ENCODE measurements at regions not wholly inside any gene's neighbourhood (a gene's known extent, or its start where the extent isn't known, plus 50 kb on each side); places are given as distances from the start of the nearest gene placed in this dataset.

DNA sequence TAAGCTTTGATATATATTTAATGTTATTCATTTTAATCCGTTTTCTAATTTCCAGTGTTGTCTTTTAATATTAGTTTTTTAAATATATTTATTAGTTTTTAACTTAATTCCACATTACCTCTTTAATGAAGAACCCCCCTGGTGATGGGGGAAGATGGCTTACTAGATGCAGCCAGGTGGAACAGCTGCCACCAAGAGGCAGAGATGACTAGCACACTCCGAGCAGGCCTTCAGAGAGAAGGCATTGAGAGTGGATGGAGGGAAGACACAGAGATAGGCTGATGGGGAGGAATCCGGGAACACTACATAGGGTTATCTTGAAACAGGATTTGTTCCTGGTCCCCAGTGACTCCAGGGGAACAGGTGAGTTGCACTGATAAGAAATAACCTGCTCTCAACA is 771.6 kb downstream of the LRFN5 start:
- in situ Hi-C loops (cut with HindIII; ENCODE audit: low sequenced_read_pairs): no loop called here
- DNase-seq (ENCODE audit: low spot score): no peak

DNA sequence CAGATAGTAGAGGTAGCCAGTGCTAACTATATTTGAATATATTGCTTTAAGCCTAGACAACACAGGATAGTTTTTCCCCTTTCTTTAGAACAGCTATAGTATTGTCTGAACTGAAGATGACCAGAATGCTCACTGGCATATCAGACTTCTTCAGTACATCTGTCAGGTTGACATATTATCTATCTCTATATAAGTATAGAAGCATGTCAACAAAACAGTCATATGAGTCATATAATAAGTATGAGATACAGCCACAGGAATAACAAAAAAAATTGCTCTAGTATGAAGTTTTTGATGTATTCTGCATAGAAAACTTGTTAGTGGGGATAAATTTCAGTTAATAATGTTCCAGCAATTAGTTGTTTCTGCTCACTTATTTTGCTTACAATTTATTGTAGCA is 767.7 kb downstream of the LRFN5 start:
- in situ Hi-C loops (cut with HindIII; ENCODE audit: low sequenced_read_pairs): no loop called here
- no peak for DNase-seq (ENCODE audit: low spot score)

DNA sequence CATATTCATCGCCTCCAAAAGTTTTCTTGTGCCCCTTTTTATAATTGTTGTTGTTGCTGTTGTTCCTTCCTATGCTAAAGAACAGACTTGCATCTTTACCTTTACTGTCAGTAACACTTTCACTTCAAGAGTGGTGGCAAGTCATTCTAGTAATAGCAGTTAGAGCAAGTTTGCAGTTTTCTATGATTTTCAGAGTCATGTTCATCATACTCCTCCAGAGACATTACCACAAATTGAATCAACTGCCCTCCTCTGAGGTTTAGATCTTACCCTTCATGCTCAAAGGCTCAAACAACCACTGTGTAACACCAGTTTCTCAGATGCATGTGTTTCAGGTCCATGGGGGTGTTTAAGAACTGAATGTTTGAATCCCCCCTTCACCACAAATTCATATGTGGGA is 763.4 kb downstream of the LRFN5 start:
- in situ Hi-C loops (cut with HindIII; ENCODE audit: low sequenced_read_pairs): no loop called here
- DNase-seq (ENCODE audit: low spot score): no peak

DNA sequence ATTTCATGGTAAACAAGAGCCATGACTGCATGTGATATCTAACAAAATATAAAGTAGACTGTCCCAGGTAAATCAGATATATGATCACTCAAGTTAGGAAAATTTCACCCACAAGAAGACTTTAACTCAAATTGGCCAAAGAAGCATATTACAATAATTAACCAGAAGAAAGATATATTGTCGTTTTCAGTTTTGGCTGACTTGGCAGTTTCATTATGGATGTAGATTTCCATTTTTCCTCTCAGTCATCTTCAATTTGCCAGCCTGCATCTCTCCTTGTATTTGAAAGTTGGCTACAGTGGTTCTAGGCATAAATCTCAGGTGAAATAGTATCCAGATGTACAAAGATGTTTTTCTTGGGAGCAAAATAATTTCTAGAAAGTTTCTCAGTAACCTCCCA is 761.6 kb downstream of the LRFN5 start:
- no peak for DNase-seq (ENCODE audit: low spot score)
- in situ Hi-C loops (cut with HindIII; ENCODE audit: low sequenced_read_pairs): no loop called here

DNA sequence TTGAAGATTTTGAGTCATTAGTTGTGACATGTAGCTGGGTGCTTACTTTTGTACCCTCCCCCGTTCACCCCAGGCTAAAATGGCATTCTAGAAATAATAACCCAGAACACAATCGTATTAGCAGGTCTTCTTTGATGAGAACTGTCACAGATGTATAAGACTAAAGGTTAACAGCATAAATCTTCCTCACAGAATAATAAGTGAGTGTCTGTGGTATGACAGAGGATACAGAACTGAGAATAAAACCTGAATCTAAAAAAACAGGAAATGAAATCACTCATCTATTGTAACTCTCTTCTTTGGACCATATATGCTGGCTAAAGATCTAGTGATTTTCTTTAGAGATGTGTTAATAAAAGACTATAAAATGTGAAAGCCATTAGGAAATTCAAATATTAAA is 746.6 kb downstream of the LRFN5 start:
- no peak for DNase-seq (ENCODE audit: low spot score)
- in situ Hi-C loops (cut with HindIII; ENCODE audit: low sequenced_read_pairs): no loop called here

DNA sequence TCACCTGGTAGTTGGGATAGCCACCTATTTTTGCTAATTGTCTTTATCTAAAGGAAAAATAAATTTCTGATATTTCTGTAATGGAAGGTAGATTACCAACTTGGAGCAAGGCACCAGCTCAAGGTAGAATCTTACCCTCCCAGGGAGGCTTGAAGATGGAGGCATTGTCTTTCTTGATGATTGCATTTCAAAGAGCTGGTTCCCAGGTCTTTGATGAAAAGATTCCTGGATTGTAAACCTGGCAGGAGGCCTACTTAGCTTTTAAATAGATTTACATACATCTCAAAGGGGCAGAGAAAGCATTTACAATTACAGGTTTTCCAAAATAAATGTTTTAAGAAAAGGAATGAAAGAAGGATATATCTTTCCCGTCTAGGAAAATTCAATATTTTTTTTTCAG is 729.2 kb downstream of the LRFN5 start:
- in situ Hi-C loops (cut with HindIII; ENCODE audit: low sequenced_read_pairs): no loop called here
- no peak for DNase-seq (ENCODE audit: low spot score)

DNA sequence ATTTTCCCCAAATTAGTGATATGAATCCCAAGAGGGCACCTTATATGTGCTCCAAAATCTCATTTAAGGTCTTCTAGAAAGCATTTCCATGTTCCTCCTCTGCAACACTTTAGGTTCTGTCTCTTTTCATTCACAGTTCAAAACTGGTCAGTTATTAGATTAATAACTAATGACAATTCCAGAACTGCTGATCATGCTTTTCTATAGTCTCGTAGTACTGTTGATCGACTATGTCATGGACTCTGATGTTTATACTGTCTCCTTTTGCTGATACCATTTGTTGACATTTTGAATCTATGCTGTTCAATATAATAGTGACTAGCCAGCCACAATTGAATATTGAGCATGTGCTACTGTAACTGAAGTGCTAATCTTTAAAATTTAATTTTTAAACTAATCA is 728.3 kb downstream of the LRFN5 start:
- in situ Hi-C loops (cut with HindIII; ENCODE audit: low sequenced_read_pairs): no loop called here
- no peak for DNase-seq (ENCODE audit: low spot score)

DNA sequence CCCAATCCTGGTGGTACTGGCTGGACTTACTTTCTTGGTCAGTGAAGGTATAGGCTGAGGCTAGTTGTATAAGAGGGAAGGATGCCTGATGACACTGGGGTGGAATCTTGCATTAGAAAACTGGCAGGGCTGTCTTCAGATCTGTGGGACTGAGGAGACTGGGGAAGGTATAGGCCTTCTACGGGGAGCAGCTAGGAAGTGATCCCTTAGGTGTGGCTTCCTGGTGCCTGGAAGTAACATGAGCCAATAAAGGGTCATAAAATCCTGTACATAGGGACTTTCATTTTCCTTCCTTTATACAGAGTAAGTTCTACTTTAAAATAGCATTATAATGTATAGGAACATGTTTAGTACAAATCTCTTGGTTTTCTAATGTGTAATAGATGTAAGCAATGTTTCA is 716.8 kb downstream of the LRFN5 start:
- DNase-seq (ENCODE audit: low spot score): no peak
- in situ Hi-C loops (cut with HindIII; ENCODE audit: low sequenced_read_pairs): no loop called here

DNA sequence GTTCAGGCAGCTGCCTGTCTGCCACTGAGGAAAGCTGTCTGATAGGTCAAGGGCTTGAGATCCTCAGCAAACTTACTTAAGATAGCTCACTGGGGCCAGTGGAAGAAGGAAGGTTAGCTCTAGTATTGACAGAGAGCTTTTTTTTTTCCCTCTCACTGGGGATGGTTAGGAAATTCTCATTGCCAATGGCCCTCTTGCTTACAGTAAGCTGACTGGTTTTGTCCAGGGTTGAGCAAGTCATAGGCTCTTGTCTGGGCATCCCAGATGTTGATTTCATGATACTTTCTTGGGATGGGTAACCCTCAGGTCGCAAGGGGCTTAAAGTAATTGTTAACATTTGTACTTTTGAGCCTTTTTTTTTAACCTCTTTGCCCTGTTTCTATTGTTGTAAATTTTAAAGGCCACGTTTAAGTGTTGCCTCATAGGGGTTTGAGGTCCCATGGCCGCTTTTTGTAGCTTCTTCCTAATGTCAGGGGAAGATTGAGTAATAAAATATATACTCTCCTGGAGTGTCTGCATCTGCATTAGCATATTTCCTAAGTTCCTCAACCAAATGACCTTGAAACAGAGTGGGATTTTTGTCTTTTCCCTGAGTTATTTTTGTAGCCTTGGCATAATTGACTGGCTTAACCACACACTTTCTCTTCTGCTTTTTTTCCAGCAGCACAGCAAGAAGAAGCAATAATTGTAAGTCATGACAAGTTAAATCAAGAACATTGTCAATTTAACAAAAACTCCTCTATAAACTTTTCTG is 716.0 kb downstream of the LRFN5 start:
- no peak for DNase-seq (ENCODE audit: low spot score)
- in situ Hi-C loops (cut with HindIII; ENCODE audit: low sequenced_read_pairs): no loop called here

DNA sequence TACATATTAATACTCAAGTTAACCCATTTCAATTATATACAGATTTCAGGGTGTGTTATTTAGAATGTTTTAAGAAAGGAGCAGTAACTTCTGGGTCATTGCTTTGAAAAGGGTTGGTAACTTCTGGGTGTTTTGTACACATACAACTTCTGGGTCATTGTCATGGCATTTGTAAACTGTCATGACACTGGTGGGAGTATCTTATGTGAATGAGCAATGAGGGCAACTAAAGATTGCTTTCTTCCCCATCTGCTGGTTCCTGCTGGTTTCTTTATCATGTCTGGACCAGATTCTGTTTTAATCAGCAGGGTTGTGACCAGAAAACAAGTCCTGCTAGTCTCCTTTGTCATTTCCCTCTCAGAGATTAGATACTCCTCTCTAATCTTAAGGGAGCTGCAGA is 713.3 kb downstream of the LRFN5 start:
- in situ Hi-C loops (cut with HindIII; ENCODE audit: low sequenced_read_pairs): no loop called here

DNA sequence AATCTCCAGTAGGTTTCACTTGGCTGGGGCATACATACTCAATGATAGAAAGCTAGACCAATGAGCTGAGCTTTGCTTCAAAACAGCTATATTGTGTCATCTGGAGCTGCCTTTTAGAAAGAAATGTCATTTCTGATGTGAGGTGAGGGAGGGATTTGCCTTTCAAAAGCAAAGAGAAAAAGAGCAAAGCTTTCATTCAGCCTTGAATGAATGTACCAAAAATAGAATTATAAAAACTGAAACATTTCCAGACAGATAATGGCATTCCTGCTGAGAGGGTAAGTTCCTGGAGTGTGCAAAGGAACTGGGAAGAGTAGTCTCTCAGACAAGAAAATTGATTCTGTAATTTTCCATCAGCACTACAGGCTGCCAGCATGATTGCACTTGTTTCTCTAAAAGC is 710.0 kb downstream of the LRFN5 start:
- no peak for DNase-seq (ENCODE audit: low spot score)
- in situ Hi-C loops (cut with HindIII; ENCODE audit: low sequenced_read_pairs): no loop called here

More for the DNA sequence above, 713.3 kb downstream of the LRFN5 start:
- no peak for DNase-seq (ENCODE audit: low spot score)

DNA sequence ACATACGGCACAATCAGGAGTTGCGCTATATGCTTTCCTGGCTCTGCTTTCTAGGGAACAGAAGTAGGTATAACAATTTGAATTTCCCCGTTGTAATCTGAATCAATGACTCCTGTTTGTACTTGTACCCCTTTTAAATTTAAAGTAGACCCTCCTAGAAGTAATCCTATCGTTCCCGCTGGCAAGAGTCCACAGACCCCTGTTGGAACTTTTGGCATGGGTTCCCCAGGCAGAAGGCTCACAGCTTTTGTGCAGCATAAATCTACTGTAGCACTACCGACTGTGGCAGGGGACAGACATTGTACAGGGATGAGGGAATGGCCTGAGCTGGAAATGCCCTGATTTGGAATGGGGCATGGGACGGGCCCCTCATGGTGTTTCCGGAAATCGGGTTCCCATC is 705.2 kb downstream of the LRFN5 start:
- in situ Hi-C loops (cut with HindIII; ENCODE audit: low sequenced_read_pairs): no loop called here
- DNase-seq (ENCODE audit: low spot score): no peak

DNA sequence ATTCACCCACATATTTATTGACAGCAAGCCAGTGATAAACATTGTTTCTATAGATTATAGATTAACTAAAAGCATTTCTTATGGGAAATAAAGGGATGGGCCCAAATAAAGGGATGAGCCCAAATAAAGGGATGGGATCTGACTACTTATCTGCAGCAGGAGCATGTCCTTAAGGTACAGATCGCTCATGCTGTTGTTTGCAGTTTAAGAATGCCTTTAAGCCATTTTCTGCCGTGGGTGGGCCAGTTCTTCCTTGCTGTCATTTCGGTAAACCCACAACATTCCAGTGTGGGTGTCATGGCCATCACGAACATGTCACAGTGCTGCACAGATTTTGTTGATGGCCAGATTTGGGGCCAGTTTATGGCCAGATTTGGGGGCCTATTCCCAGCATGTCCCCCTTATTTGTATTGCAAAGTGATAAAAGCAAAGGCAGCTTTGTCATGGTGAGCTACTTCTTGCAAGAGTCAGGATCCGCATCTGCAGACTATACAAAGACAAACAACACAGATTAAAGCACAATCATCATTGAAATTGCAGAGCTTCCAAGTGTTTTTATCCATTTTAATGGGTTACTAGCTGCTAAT is 700.7 kb downstream of the LRFN5 start:
- in situ Hi-C loops (cut with HindIII; ENCODE audit: low sequenced_read_pairs): no loop called here
- no peak for DNase-seq (ENCODE audit: low spot score)

DNA sequence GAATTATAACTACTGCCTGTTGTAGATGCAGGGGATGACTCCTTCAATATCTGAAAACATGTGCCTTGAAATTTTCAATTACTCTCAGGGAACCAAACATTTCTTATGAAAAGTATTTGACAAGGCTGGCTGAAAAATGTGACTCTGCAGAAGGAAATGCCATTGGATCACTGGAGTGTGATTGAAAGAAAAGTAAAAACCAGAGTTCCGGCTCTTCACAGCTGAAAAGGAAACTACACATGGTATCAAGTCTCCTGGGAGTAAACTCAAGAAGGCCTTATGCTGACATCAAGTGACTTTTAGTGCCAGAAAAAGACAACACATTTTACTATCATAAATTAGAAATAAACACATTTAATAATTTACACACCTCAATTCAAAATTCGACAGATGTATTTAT is 693.0 kb downstream of the LRFN5 start:
- in situ Hi-C loops (cut with HindIII; ENCODE audit: low sequenced_read_pairs): no loop called here

DNA sequence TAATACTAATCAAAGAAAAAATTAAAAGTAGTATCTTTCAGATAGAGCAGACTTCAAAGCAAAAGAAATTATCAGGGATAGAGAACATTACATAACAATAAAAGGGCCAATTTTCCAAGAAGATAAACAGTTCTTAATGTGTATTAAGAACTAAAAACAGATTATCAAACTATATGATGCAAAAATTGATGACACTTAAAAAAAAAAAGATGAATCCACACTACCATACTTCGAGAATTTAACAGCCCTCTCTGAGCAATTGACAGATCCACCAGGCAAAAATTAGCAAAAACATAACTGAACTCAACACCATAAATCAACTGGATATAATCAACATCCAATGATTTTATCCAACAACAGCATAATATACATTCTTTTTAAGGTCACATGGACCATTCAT is 686.5 kb downstream of the LRFN5 start:
- in situ Hi-C loops (cut with HindIII; ENCODE audit: low sequenced_read_pairs): no loop called here

More for the DNA sequence above, 693.0 kb downstream of the LRFN5 start:
- DNase-seq (ENCODE audit: low spot score): no peak

DNA sequence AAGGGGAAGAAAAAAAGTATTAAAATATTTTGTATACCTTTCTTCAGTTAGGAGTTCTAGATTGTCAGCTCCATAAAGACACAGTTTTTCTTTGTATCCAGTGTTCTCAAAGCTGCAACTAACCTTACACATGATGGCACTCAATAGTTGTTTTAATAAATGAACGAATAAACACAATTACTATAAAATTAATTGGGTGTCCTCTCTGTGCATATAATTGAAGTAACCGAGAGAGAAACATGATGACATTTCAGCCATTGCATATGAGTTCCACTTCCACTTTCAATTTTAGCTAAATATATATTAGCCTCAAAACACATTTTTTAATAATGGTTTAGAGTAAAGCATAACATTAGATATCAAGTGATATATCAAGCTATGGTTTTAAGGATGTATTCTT is 671.2 kb downstream of the LRFN5 start:
- no peak for DNase-seq (ENCODE audit: low spot score)
- in situ Hi-C loops (cut with HindIII; ENCODE audit: low sequenced_read_pairs): no loop called here

More for the DNA sequence above, 686.5 kb downstream of the LRFN5 start:
- DNase-seq (ENCODE audit: low spot score): no peak

DNA sequence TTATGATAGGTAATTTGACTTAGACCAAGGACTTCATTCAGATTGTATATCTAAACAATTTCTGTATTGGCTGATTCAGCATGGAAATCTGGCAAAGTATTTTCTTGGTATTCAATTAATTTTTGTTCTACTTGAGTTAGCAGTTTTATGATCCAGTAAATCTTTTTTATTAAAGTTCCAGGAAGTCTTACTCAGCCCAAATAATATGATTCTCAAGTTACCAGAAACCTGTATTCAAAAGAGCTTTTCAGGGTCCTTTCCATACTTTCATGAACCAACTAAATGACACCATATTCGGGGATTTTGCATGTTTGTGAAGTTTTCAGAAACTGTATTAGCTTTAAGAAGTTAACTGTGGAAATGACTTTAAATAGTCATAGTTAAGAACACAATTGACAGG is 662.6 kb downstream of the LRFN5 start:
- in situ Hi-C loops (cut with HindIII; ENCODE audit: low sequenced_read_pairs): no loop called here
- DNase-seq (ENCODE audit: low spot score): no peak

DNA sequence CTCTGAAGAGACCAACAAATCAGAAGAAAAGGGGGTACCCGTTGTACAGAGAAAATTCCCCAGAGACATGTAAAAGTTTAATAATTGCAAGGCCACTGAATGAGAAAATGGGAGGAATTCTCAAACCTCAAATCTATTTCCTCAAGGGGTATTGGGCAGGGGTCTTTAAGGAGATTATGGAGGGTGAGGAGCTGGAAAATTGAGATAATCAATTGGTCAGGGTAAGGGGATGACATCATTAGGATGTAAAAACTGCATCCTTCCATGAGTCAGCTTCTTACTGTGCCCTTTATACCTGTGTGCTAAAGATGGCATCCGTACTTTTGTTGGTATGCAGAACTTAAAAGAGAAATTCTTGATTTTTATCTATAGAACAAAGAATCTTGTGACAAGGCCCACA is 641.5 kb downstream of the LRFN5 start:
- no peak for DNase-seq (ENCODE audit: low spot score)
- in situ Hi-C loops (cut with HindIII; ENCODE audit: low sequenced_read_pairs): no loop called here

DNA sequence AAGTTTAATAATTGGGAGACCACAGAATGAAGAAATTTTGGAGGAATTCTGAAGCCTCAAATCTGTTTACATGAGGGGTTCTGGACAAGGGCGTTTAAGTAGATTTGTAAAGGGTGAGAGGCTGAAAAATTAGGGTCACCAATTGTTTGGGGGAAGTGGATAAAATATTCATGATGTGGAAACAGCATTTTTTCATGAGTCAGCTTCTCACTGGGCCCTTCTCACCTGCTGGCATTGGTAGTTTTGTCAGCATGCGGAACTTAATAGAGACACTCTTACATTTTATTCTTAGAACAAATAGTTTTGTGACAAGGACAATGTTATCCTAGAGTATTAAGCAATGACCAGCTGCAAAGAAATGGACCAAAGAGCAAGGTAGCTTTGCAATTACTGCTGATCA is 634.4 kb downstream of the LRFN5 start:
- in situ Hi-C loops (cut with HindIII; ENCODE audit: low sequenced_read_pairs): no loop called here
- no peak for DNase-seq (ENCODE audit: low spot score)

DNA sequence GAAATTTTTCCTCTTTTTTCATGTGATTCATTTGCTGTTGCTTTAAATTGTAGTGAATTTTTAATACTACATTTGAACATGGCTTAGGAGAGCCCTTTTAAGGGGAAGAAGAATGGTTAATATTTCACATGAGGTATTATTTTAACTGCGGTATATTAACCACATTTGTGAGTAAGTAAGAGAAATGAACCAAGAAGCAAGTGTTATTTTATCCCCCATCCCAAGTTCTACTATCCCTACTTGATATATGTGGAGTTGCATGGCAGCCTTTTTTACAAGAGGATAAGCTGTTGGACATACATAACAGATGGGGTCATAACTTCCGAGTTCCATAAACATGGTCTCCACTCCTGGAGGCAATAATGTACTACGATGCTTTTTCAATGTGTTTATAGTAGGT is 623.3 kb downstream of the LRFN5 start:
- DNase-seq (ENCODE audit: low spot score): no peak
- in situ Hi-C loops (cut with HindIII; ENCODE audit: low sequenced_read_pairs): no loop called here

DNA sequence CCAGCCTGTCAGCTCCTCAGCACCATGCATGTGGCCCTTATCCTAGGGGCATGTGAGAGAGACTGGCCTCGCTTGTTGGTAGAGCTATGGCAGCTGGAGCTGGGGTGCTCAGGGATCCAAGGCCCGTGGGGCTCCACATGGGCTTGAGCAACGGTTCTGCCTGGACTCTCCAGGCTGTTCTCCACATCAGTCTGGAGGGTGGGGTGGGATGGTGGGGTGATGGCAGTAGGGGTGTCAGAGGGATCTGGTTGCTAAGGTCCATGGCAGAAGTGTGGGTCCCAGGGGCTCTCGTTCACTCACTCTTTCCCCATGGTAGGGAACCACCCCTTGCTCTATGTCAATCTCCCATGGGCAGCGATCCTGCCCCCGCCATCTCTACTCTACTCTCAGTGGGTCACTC is 622.6 kb downstream of the LRFN5 start:
- no peak for DNase-seq (ENCODE audit: low spot score)
- in situ Hi-C loops (cut with HindIII; ENCODE audit: low sequenced_read_pairs): no loop called here

Measured in G401 (cell line).